ENCODE measurements at regions not wholly inside any gene's neighbourhood (a gene's known extent, or its start where the extent isn't known, plus 50 kb on each side); places are given as distances from the start of the nearest gene placed in this dataset.

DNA sequence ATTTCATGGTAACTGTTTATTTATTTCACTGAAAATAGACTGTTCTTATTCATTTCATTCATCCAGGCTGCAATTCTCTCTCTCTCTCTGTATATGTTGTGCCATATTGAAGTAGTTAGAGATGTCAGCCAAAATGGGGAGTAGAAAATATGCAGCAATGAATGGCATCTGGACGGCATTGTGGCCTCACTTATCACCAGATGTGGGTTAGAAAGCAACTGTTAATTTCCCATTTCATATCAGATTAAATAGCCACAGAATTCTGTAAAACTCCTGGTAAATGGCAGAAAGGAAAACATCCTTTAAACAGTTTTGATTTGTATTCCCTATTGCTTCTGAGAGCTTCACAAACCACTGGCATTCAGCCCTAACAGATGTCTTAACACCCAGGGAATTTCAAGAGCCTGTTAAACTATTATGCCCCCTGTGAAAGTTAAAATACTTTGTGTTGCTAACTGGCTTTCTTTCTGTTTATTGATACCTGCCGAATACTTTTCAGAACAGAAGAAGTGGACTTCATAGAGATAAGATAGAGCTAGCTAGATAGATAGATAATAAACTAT is 1763.3 kb upstream of the MIR17HG start:
- TF ChIP-seq CTCF (IDR thresholded peaks at IDR 0.05; ENCODE audit: poor library complexity) (no peak), EZH2 (IDR thresholded peaks at IDR 0.05; ENCODE audit: borderline replicate concordance) (no peak), EZH2phosphoT487 (IDR thresholded peaks at IDR 0.05; ENCODE audit: low read depth, severe bottlenecking, unreplicated experiment) (no peak)
